ENCODE measurements at regions not wholly inside any gene's neighbourhood (a gene's known extent, or its start where the extent isn't known, plus 50 kb on each side); places are given as distances from the start of the nearest gene placed in this dataset.

GRCh38 chr13:65787082-65787481 lies 1443.1 kb downstream of the PCDH9 start:
- Histone ChIP-seq H3K9ac (ENCODE audit: extremely low read depth, insufficient read length, low read length) (no peak overlapping the region), H3K79me2 (ENCODE audit: insufficient read depth, low read length) (no peaks in the 10 kb centered on the region), H3K56ac (ENCODE audit: insufficient read length, low read depth, low read length) (no peak overlapping the region), H3T11ph (ENCODE audit: low read length) (no peak overlapping the region), H3K18ac (ENCODE audit: insufficient read length, low read depth, low read length) (no peak overlapping the region), H3K27ac (ENCODE audit: insufficient read length, low read depth, low read length) (no peak overlapping the region), H2BK20ac (ENCODE audit: low read depth, low read length, poor library complexity, severe bottlenecking) (no peak overlapping the region), H3K23me2 (ENCODE audit: insufficient read length, low read depth, low read length, poor library complexity, severe bottlenecking) (no peaks in the 10 kb centered on the region), H2AFZ (ENCODE audit: low read length) (no peak overlapping the region), H2BK5ac (ENCODE audit: insufficient read length, low read length) (no peak overlapping the region), H3K23ac (ENCODE audit: insufficient read length, low read depth, low read length) (no peak overlapping the region), H3K27me3 (ENCODE audit: insufficient read depth, low read length) (no peaks in the 10 kb centered on the region), H4K20me1 (ENCODE audit: control insufficient read depth, insufficient read depth, insufficient read length) (peaks cover 3% of the 10 kb centered on the region), H3K9me3 (ENCODE audit: control insufficient read depth, low read depth, low read length) (no peaks in the 10 kb centered on the region), H3K14ac (ENCODE audit: insufficient read depth, low read length) (no peak overlapping the region), H2AK5ac (ENCODE audit: insufficient read length, low read length) (no peak overlapping the region), H3K4ac (ENCODE audit: low read depth, low read length) (no peak overlapping the region), H4K5ac (ENCODE audit: insufficient read length, low read depth, low read length) (no peak overlapping the region), H3K4me1 (ENCODE audit: insufficient read depth, low read length) (no peaks in the 10 kb centered on the region), H3K4me2 (ENCODE audit: insufficient read depth, insufficient read length, low read length) (no peak overlapping the region), H2BK15ac (ENCODE audit: low read depth, low read length) (no peak overlapping the region), H3K79me1 (ENCODE audit: insufficient read depth, low read depth, low read length, poor library complexity, severe bottlenecking) (no peaks in the 10 kb centered on the region), H4K8ac (replicated peaks; ENCODE audit: insufficient read length, low read depth, low read length) (no peak overlapping the region), H2BK120ac (ENCODE audit: low read depth, low read length, poor library complexity, severe bottlenecking) (no peak overlapping the region), H4K91ac (ENCODE audit: insufficient read length, low read depth, low read length) (no peak overlapping the region), H2BK12ac (ENCODE audit: insufficient read length, low read depth, low read length) (no peak overlapping the region)
- DNase-seq: no peak
- H3K27me3 Mint-ChIP-seq (ENCODE audit: low read depth): no peaks in the 10 kb centered on the region; the same call in 1 of the 2 replicates
- no peak overlapping the region for H3K4me3 Mint-ChIP-seq
- no peaks in the 10 kb centered on the region for H3K4me1 Mint-ChIP-seq
- TF ChIP-seq CTCF (conservative IDR thresholded peaks at IDR 0.05): no peak
- WGBS (ENCODE audit: extremely low coverage, insufficient read length, low lambda C conversion rate): no CpG with 5 or more reads among the region's 3 CpGs
- no peak overlapping the region for H3K27ac Mint-ChIP-seq
- no peaks in the 10 kb centered on the region; a peak in 1 of 5 replicates for H3K9me3 Mint-ChIP-seq
- H3K36me3 Mint-ChIP-seq (ENCODE audit: insufficient read depth in 1 of 3, low read depth in 3 of 3): no peaks in the 10 kb centered on the region; a peak in 1 of 7 replicates
